ENCODE measurements at regions not wholly inside any gene's neighbourhood (a gene's known extent, or its start where the extent isn't known, plus 50 kb on each side); places are given as distances from the start of the nearest gene placed in this dataset.

DNA sequence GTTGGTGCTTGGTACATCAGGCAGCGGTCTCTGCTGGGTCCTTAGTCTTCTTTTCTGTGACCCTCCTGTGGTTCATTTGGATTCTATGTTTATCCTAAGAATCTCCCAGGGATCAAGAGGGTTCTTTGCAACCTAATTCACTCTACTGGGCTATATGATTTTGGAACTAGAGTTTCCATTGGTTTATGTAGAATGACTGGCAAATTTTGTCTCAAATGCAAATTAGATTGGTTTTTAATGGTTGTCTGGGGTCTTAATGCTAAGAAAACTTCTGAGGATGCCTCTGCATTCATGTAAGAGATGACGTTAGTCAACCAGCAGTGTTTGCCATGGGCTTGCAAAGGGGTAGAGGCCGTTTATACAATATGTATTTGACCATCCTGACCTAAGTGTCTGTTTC is 129.8 kb upstream of the ZFP64 start:
- Mint-ChIP-seq H3K27me3 (peaks cover 7% of the 10 kb centered on the region), H3K36me3 (ENCODE audit: low read depth) (no peaks in the 10 kb centered on the region), H3K27ac (no peak overlapping the region), H3K4me1 (ENCODE audit: low read depth) (no peaks in the 10 kb centered on the region), H3K9me3 (no peaks in the 10 kb centered on the region), H3K4me3 (no peak overlapping the region)
- no peaks in the 10 kb centered on the region for H3K4me1 ChIP-seq (ENCODE audit: insufficient read depth, low read length)
- no peak overlapping the region for H3K4me3 ChIP-seq (ENCODE audit: low read length)
- ATAC-seq (ENCODE audit: poor library complexity) (no peak), DNase-seq (no peak)
- ChIA-PET CTCF (no interaction called here), POLR2A (no interaction called here)
- intact Hi-C loops (cut with DNase I, micrococcal nuclease) = no loop called here
- TF ChIP-seq, protein P1, sequence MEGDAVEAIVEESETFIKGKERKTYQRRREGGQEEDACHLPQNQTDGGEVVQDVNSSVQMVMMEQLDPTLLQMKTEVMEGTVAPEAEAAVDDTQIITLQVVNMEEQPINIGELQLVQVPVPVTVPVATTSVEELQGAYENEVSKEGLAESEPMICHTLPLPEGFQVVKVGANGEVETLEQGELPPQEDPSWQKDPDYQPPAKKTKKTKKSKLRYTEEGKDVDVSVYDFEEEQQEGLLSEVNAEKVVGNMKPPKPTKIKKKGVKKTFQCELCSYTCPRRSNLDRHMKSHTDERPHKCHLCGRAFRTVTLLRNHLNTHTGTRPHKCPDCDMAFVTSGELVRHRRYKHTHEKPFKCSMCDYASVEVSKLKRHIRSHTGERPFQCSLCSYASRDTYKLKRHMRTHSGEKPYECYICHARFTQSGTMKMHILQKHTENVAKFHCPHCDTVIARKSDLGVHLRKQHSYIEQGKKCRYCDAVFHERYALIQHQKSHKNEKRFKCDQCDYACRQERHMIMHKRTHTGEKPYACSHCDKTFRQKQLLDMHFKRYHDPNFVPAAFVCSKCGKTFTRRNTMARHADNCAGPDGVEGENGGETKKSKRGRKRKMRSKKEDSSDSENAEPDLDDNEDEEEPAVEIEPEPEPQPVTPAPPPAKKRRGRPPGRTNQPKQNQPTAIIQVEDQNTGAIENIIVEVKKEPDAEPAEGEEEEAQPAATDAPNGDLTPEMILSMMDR (IDR thresholded peaks at IDR 0.05) = no peak
- H3K27me3 ChIP-seq (ENCODE audit: control insufficient read depth in 1 of 2, insufficient read depth in 2 of 2, low read length in 2 of 2) = no peaks in the 10 kb centered on the region
- no peaks in the 10 kb centered on the region for H3K9me3 ChIP-seq (ENCODE audit: control insufficient read depth in 1 of 2, insufficient read depth in 1 of 2, low read length in 2 of 2)
- no peaks in the 10 kb centered on the region for H3K36me3 ChIP-seq (ENCODE audit: insufficient read depth, low read length)
- H3K27ac ChIP-seq (ENCODE audit: low read depth in 1 of 2, low read length in 2 of 2) = no peak overlapping the region

DNA sequence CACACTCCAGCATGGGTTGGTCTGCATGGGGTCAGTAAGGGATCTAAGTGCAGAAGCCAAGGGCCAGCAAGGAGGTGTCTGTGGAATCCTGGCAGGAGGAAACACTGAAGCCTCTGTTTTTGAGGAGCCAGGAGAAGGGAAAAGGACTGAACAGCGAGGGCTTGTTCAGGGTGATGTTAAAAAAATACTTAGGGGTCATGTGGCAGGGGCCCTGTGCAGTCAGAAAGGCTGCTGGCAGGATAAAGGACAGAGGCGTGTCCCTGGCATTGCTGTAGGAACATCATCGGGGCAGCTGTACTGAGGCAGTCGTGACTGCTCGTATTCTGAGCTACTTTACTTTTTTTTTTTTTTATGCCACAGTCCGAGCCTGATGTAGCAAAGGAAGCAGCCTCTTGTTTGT is 127.1 kb upstream of the ZFP64 start:
- Mint-ChIP-seq H3K27ac (no peak overlapping the region), H3K36me3 (ENCODE audit: low read depth) (no peaks in the 10 kb centered on the region), H3K9me3 (peaks cover 2% of the 10 kb centered on the region), H3K4me3 (no peak overlapping the region), H3K27me3 (no peaks in the 10 kb centered on the region), H3K4me1 (ENCODE audit: low read depth) (peaks cover 13% of the 10 kb centered on the region)
- no peaks in the 10 kb centered on the region for H3K27me3 ChIP-seq (ENCODE audit: control insufficient read depth in 1 of 2, insufficient read depth in 2 of 2, low read length in 2 of 2)
- H3K27ac ChIP-seq (ENCODE audit: low read depth in 1 of 2, low read length in 2 of 2) = no peak overlapping the region
- no peak for ATAC-seq (ENCODE audit: poor library complexity)
- H3K4me3 ChIP-seq (ENCODE audit: low read length) = no peak overlapping the region
- TF ChIP-seq, protein P1 (IDR thresholded peaks at IDR 0.05) = no peak
- ChIA-PET POLR2A (no interaction called here), CTCF (interaction anchor here (0.6 kb wide), 1 partner anchor 348 kb away, joined by 3 read pairs; no protein-coding TSS in a partner anchor)
- no peak for DNase-seq
- intact Hi-C loops (cut with DNase I, micrococcal nuclease) = loop anchor here in 1 of 2 experiments (10.0 kb wide), 1 partner anchor 66 kb away; no protein-coding TSS in a partner anchor
- no peaks in the 10 kb centered on the region for H3K4me1 ChIP-seq (ENCODE audit: insufficient read depth, low read length)
- no peaks in the 10 kb centered on the region for H3K36me3 ChIP-seq (ENCODE audit: insufficient read depth, low read length)
- no peaks in the 10 kb centered on the region for H3K9me3 ChIP-seq (ENCODE audit: control insufficient read depth in 1 of 2, insufficient read depth in 1 of 2, low read length in 2 of 2)

DNA sequence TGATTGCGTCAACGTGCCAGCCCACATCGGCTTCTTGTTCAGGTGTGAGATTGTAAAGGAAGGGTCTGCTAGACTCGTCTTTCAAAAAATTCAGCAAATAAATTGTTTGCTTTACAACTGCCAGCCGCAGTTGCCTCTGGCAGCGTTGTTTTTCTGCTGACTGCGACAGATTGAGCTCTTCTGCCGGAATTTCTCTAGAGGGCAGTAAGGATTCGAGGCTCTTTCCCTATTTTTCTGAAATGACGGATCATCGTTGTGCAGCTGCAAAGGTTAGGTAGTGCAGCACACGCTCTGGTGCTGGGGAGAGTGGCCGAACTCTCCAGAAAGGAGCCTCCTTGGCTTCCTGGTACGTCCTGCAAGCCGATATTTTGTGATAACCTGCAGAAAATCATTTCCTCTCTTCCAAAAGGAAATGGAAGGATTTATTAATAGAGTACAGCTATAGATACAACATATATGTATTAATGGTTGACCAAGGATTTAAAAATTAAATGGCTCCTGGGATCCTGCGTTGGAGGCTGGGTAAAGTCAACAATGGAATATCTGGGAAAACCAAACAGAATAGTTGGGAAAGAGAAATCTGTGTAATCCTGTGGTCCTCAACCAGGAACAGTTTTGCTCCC is 121.9 kb upstream of the ZFP64 start:
- Mint-ChIP-seq H3K4me1 (ENCODE audit: low read depth) (peaks cover 30% of the 10 kb centered on the region), H3K27me3 (no peaks in the 10 kb centered on the region), H3K9me3 (peaks cover 2% of the 10 kb centered on the region), H3K36me3 (ENCODE audit: low read depth) (no peaks in the 10 kb centered on the region), H3K27ac (no peak overlapping the region), H3K4me3 (peak overlapping the region; percentile 63)
- Histone ChIP-seq H3K36me3 (ENCODE audit: insufficient read depth, low read length) (no peaks in the 10 kb centered on the region), H3K4me1 (ENCODE audit: insufficient read depth, low read length) (no peaks in the 10 kb centered on the region), H3K4me3 (ENCODE audit: low read length) (no peak overlapping the region), H3K9me3 (ENCODE audit: control insufficient read depth in 1 of 2, insufficient read depth in 1 of 2, low read length in 2 of 2) (no peaks in the 10 kb centered on the region), H3K27ac (ENCODE audit: low read depth in 1 of 2, low read length in 2 of 2) (no peak overlapping the region), H3K27me3 (ENCODE audit: control insufficient read depth in 1 of 2, insufficient read depth in 2 of 2, low read length in 2 of 2) (no peaks in the 10 kb centered on the region)
- ChIA-PET POLR2A (interaction anchor here (1.5 to 2.8 kb wide), 3 partner anchors 92 to 688 kb away, joined by 3 to 17 read pairs (median 8); no protein-coding TSS in a partner anchor), CTCF (interaction anchor here (0.7 to 2.2 kb wide), 2 partner anchors 144 to 1234 kb away, joined by 3 to 8 read pairs; no protein-coding TSS in a partner anchor)
- ATAC-seq (ENCODE audit: poor library complexity) (no peak), DNase-seq (no peak)
- intact Hi-C loops (cut with DNase I, micrococcal nuclease) = loop anchor here (5.0 to 10.0 kb wide), 5 partner anchors 64 to 1884 kb away; no protein-coding TSS in a partner anchor
- TF ChIP-seq, protein P1 (IDR thresholded peaks at IDR 0.05) = no peak
